ENCODE measurements at regions not wholly inside any gene's neighbourhood (a gene's known extent, or its start where the extent isn't known, plus 50 kb on each side); places are given as distances from the start of the nearest gene placed in this dataset.

GRCh38 chr12:30400349-30400748 is 295.3 kb downstream of the IPO8 start:
- Histone ChIP-seq H3K27me3 (no peaks in the 10 kb centered on the region), H3K27ac (no peak overlapping the region), H3K4me3 (no peak overlapping the region), H3K4me1 (no peaks in the 10 kb centered on the region), H3K9me3 (peaks cover 0 to 13% (median 0%) of the 10 kb centered on the region in 3 donors), H3K36me3 (no peaks in the 10 kb centered on the region)
- no peak for ATAC-seq
- no peak for TF ChIP-seq CTCF (IDR thresholded peaks at IDR 0.05)

GRCh38 chr12:30399859-30400258 is 295.8 kb downstream of the IPO8 start:
- Histone ChIP-seq H3K4me1 (no peaks in the 10 kb centered on the region), H3K27me3 (no peaks in the 10 kb centered on the region), H3K27ac (no peak overlapping the region), H3K36me3 (no peaks in the 10 kb centered on the region), H3K4me3 (no peak overlapping the region), H3K9me3 (peaks cover 0 to 13% (median 0%) of the 10 kb centered on the region in 3 donors)
- WGBS, 2 donors (ENCODE audit: low coverage in 1 of 2), result 70 to 71% methylated on average over 2 of the region's 2 CpGs
- no peak for ATAC-seq
- TF ChIP-seq CTCF (IDR thresholded peaks at IDR 0.05), result no peak
- no peak for TF ChIP-seq POLR2AphosphoS5 (IDR thresholded peaks at IDR 0.05)
- no peak for TF ChIP-seq POLR2A (IDR thresholded peaks at IDR 0.05)
- TF ChIP-seq EP300 (IDR thresholded peaks at IDR 0.05), result no peak

GRCh38 chr12:30396576-30396975 is 299.1 kb downstream of the IPO8 start:
- WGBS, 2 donors (ENCODE audit: low coverage in 1 of 2), result 85 to 87% methylated on average over 2 of the region's 2 CpGs
- Histone ChIP-seq H3K9me3 (peaks cover 0 to 13% (median 0%) of the 10 kb centered on the region in 3 donors), H3K4me1 (no peaks in the 10 kb centered on the region), H3K27ac (no peak overlapping the region), H3K27me3 (no peaks in the 10 kb centered on the region), H3K36me3 (no peaks in the 10 kb centered on the region), H3K4me3 (no peak overlapping the region)
- TF ChIP-seq POLR2A (IDR thresholded peaks at IDR 0.05) (no peak), CTCF (IDR thresholded peaks at IDR 0.05) (no peak), POLR2AphosphoS5 (IDR thresholded peaks at IDR 0.05) (no peak), EP300 (IDR thresholded peaks at IDR 0.05) (no peak)
- ATAC-seq, result no peak

- Histone ChIP-seq H3K4me1 (no peaks in the 10 kb centered on the region), H3K9me3 (peaks cover 0 to 10% (median 0%) of the 10 kb centered on the region in 3 donors), H3K36me3 (no peaks in the 10 kb centered on the region), H3K27me3 (no peaks in the 10 kb centered on the region), H3K4me3 (no peak overlapping the region), H3K27ac (no peak overlapping the region)
- ATAC-seq, result no peak
- WGBS, 2 donors (ENCODE audit: low coverage in 1 of 2), result 62% methylated on average over 2 to 3 of the region's 3 CpGs
- TF ChIP-seq POLR2A (IDR thresholded peaks at IDR 0.05) (no peak), POLR2AphosphoS5 (IDR thresholded peaks at IDR 0.05) (no peak), EP300 (IDR thresholded peaks at IDR 0.05) (no peak), CTCF (IDR thresholded peaks at IDR 0.05) (no peak)
Measured at GRCh38 chr12:30395190-30395589, 300.5 kb downstream of the IPO8 start.

- WGBS, 2 donors (ENCODE audit: low coverage in 1 of 2), result 78 to 84% methylated on average over 5 of the region's 5 CpGs
Measured at GRCh38 chr12:30391766-30392366, 303.8 kb downstream of the IPO8 start.

More at GRCh38 chr12:30391766-30392366, 303.8 kb downstream of the IPO8 start:
- H3K4me3 ChIP-seq, result no peak overlapping the region
- no peaks in the 10 kb centered on the region for H3K36me3 ChIP-seq
- TF ChIP-seq POLR2AphosphoS5 (IDR thresholded peaks at IDR 0.05) (no peak), POLR2A (IDR thresholded peaks at IDR 0.05) (no peak), EP300 (IDR thresholded peaks at IDR 0.05) (no peak), CTCF (IDR thresholded peaks at IDR 0.05) (no peak)
- peaks cover 0 to 4% (median 0%) of the 10 kb centered on the region in 3 donors for H3K9me3 ChIP-seq
- H3K27me3 ChIP-seq, result no peaks in the 10 kb centered on the region
- no peak for ATAC-seq
- H3K4me1 ChIP-seq, result no peaks in the 10 kb centered on the region
- H3K27ac ChIP-seq, result no peak overlapping the region

All from gastroesophageal sphincter (tissue), 4 donors.